SIG-M5 treated with dmso at 0.1 percent for 504 hours (cell line): ENCODE measurements at regions not wholly inside any gene's neighbourhood (a gene's known extent, or its start where the extent isn't known, plus 50 kb on each side); places are given as distances from the start of the nearest gene placed in this dataset.

ENCODE experiments used
- DNase-seq: peaks from one replicate; lab custom pipeline; 2025; ENCODE audit not compliant: unreplicated experiment; lab: John Stamatoyannopoulos, UW

DNA sequence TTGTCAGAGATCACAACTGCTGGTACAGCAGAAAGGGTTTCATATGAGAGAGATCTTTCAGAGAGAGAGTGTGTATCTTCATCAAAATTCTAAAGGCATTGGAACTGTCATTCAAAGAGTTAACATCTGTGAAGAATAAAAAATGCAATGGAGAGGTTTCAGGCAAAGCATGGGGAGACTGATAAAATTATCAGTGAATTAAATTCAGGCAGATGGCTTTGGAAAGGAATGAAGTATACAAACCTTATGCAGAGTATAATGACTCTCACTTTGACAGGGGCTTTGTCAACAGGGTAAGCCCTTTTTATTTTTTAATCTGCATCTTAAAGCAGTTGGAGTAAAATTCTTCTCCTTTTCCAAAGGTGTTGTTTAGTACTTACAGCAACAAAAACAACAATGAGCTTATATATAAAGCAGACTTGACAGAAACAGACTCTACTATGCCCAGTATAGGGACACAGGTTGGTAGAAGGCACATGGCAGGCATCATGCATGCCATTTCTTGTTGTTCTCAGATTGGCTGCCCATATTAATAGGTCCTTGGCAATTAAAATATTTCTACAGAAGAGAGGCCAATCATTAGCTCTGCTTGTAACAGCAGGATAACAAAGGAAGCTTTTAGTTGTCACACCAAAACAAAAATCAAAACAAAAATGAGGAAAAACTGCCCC is 54.9 kb upstream of the NXPH1 start:
- DNase-seq = no peak

DNA sequence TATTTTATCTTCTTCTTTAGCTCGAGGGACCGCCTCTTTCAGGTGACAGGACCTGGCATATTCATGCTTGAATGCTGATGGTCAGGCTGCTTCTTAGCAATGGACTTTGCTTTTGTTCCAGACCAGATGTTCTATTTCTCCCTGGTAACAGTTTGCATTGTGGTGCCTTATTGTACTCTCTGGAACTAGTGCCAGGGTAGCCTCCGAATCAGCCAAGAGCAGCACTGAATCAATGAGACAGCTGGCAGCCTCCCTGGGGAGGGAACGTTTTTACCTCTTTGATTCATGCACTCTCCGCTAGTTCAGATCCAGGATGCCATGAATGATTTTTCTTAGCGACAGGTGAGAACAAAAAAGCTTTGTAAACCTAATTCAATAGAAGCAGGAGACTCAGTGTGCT is 54.1 kb upstream of the NXPH1 start:
- DNase-seq = no peak

- no peak for DNase-seq
Observed at GRCh38 chr7:8380130-8380529, 53.3 kb upstream of the NXPH1 start.

DNA sequence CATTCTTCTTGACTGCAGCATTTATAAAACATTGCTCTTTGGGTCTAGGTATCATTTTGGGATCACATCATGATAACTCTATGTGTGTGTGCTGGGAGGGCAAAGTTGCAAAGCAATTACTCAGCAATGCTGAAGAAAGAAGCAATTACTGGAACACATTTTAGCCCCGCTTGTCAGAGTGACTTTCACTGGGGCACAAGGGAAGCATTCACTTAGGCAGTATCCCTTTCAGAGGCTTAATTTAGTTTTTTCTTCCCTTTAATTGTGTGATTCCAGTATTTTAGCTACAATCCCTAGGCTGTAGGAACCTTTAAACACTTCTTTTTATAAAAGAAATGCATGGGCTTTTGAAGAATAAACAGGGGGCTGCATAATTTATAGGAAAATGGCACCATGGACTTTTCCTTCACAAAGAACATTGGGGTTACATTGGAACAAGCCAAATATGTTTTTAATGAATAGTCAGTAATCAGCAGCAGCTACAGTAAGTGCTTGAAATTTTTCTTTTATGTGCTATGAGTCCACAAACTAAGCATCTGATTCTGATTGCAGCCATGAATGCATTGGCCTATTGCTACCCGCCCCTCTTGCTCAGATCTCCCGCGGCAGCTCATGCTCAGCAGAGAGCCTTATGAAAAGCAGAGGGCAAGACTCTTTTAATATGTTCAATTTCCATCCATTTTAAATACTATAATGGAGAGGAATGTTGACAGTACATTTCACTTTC is 51.2 kb upstream of the NXPH1 start:
- no peak for DNase-seq
